Smooth muscle cell (in vitro differentiated cells): ENCODE measurements at regions not wholly inside any gene's neighbourhood (a gene's known extent, or its start where the extent isn't known, plus 50 kb on each side); places are given as distances from the start of the nearest gene placed in this dataset.

Source experiments
- DNase-seq: peaks from one replicate; lab custom pipeline; 2025; ENCODE audit not compliant: unreplicated experiment; lab: John Stamatoyannopoulos, UW
- H2AFZ ChIP-seq: fragments of 200-600 bp; sonication (generic); 2 replicates; pipeline ENCODE4 v1.6.0; 2016; ENCODE audit warnings: antibody characterized with exemption, low read depth, mild to moderate bottlenecking
- H3F3A ChIP-seq: fragments of 200-600 bp; sonication (generic); 2 replicates; pipeline ENCODE4 v1.6.0; 2017; ENCODE audit warnings: antibody characterized with exemption, low read depth
- H3K27ac ChIP-seq: fragments of 200-600 bp; sonication (generic); 2 replicates; pipeline ENCODE4 v1.5.1; 2016; ENCODE audit warnings: low read depth, mild to moderate bottlenecking
- H3K27me3 ChIP-seq: fragments of 200-600 bp; sonication (generic); 2 replicates; pipeline ENCODE4 v1.6.1; 2016; ENCODE audit warnings: low read depth, mild to moderate bottlenecking
- H3K36me3 ChIP-seq: fragments of 200-600 bp; sonication (generic); 2 replicates; pipeline ENCODE4 v1.5.1; 2016; ENCODE audit warnings: low read depth
- H3K4me1 ChIP-seq: fragments of 200-600 bp; sonication (generic); 2 replicates; pipeline ENCODE4 v1.5.1; 2016; ENCODE audit warnings: low read depth
- H3K4me2 ChIP-seq: fragments of 200-600 bp; sonication (generic); 2 replicates; pipeline ENCODE4 v1.6.0; 2016; ENCODE audit warnings: mild to moderate bottlenecking
- H3K4me3 ChIP-seq: fragments of 200-600 bp; sonication (generic); 2 replicates; pipeline ENCODE4 v1.5.1; 2016; ENCODE audit warnings: mild to moderate bottlenecking
- H3K79me2 ChIP-seq: fragments of 200-600 bp; sonication (generic); 2 replicates; pipeline ENCODE4 v1.6.0; 2016; ENCODE audit warnings: low read depth, mild to moderate bottlenecking
- H3K9ac ChIP-seq: fragments of 200-600 bp; sonication (generic); 2 replicates; pipeline ENCODE4 v1.6.0; 2016; ENCODE audit warnings: low read depth
- H3K9me3 ChIP-seq: fragments of 200-600 bp; sonication (generic); replicated peaks from 2 replicates; pipeline ENCODE4 v1.5.1; 2016; ENCODE audit warnings: low read depth
- H4K20me1 ChIP-seq: fragments of 200-600 bp; sonication (generic); 2 replicates; pipeline ENCODE4 v1.6.0; 2016; ENCODE audit warnings: low read depth
- WGBS: methylation state at CpG from one replicate; pipeline ENCODE4 v1.1.7; 2016; ENCODE audit warnings: low lambda C conversion rate; 5-methylcytosine and 5-hydroxymethylcytosine counted together
- TF ChIP-seq, protein P1 (sequence below): fragments of 200-600 bp; sonication (generic); IDR thresholded peaks from 2 replicates; pipeline ENCODE4 v1.5.1; 2017; ENCODE audit warnings: borderline replicate concordance, mild to moderate bottlenecking, antibody characterized with exemption; ENCODE audit not compliant: insufficient read depth, poor library complexity, severe bottlenecking

DNA sequence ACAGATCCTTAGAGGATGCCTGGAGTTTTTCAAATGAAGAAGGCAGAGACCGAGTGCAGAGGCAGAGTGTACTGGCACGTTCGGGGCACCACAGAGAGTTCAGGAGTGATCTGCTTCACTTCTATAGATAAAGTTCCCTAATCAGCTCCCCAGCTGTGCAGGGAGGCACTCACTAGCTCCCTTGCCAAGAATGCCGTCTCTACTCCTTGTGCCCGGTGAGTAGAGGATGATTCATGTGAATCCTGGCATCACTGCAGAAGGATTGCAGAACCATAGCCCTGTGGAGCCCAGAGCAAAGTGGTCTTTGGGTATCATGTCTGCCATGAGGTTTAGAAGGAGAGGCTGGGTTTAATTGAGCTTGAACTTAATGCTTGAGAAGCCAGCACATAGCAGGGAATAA lies 510.1 kb upstream of the RAB6C start:
- Histone ChIP-seq H3K9ac (no peak overlapping the region), H3K4me1 (no peaks in the 10 kb centered on the region), H3K4me2 (no peak overlapping the region), H3K9me3 (no peaks in the 10 kb centered on the region), H3K36me3 (no peaks in the 10 kb centered on the region), H4K20me1 (no peaks in the 10 kb centered on the region), H3K27ac (no peak overlapping the region), H3K4me3 (no peak overlapping the region), H3F3A (no peaks in the 10 kb centered on the region), H3K27me3 (peaks cover 7% of the 10 kb centered on the region), H2AFZ (no peak overlapping the region), H3K79me2 (no peaks in the 10 kb centered on the region)
- TF ChIP-seq, protein P1, sequence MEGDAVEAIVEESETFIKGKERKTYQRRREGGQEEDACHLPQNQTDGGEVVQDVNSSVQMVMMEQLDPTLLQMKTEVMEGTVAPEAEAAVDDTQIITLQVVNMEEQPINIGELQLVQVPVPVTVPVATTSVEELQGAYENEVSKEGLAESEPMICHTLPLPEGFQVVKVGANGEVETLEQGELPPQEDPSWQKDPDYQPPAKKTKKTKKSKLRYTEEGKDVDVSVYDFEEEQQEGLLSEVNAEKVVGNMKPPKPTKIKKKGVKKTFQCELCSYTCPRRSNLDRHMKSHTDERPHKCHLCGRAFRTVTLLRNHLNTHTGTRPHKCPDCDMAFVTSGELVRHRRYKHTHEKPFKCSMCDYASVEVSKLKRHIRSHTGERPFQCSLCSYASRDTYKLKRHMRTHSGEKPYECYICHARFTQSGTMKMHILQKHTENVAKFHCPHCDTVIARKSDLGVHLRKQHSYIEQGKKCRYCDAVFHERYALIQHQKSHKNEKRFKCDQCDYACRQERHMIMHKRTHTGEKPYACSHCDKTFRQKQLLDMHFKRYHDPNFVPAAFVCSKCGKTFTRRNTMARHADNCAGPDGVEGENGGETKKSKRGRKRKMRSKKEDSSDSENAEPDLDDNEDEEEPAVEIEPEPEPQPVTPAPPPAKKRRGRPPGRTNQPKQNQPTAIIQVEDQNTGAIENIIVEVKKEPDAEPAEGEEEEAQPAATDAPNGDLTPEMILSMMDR = no peak
- 78% methylated on average over 5 of the region's 5 CpGs for WGBS
- DNase-seq = no peak

DNA sequence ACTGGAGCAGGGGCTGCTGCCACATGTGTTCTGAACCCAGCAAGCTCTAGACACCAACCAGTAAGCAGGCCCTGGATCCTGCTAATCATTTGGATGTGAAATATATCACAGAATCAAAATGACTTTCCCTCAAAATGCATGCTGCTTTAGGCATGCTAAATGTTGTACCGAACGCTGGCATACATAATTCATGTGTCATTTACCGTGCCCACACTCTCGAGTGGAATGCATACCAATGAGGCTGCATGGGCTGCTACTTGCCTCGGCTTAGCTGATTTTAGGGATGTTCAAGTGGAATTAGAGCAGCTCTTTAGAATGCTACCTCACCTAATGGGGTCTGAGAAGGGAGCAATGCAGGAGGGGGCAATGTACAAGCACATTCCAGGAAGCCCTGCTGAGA lies 509.6 kb upstream of the RAB6C start:
- Histone ChIP-seq H4K20me1 (no peaks in the 10 kb centered on the region), H3K4me3 (no peak overlapping the region), H3K4me2 (no peak overlapping the region), H3K36me3 (no peaks in the 10 kb centered on the region), H3K27me3 (peaks cover 7% of the 10 kb centered on the region), H3K9ac (no peak overlapping the region), H3K79me2 (no peaks in the 10 kb centered on the region), H3K9me3 (no peaks in the 10 kb centered on the region), H2AFZ (no peak overlapping the region), H3K27ac (no peak overlapping the region), H3K4me1 (no peaks in the 10 kb centered on the region), H3F3A (no peaks in the 10 kb centered on the region)
- no peak for DNase-seq
- WGBS = 88% methylated on average over 5 of the region's 5 CpGs
- TF ChIP-seq, protein P1 = no peak

DNA sequence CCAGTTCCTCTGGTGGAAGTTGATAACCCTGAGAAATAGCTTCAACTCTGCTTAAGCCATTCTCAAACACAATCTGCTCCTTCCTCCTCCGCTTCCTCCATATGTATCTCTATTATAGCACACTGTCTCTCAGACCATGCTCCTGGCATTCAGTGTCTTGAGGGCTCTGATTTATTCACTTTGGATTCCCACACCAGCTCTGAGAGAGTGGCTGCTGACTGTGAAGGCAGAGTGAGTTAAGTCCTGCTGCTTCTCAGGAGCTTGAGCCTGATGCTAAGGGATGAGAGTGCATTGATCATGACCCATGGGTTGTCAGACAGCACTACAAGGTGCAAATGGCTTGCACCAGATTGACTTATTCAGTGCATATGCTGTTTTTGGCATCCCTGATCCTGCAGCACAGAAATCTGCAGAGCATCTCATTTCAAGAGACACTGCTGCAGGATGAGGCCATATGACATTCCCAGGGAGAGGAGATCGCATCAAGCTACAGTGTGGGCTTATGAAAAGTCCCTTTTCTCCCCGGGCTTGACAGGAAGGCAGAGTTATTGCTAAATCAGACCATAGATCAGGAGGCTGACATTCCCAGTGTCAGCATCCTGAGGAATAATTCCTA lies 500.5 kb upstream of the RAB6C start:
- no peaks in the 10 kb centered on the region for H4K20me1 ChIP-seq
- TF ChIP-seq, protein P1 = no peak
- no peak overlapping the region for H2AFZ ChIP-seq
- H3K79me2 ChIP-seq = no peaks in the 10 kb centered on the region
- H3K36me3 ChIP-seq = no peaks in the 10 kb centered on the region
- H3K9me3 ChIP-seq = no peaks in the 10 kb centered on the region
- no peak overlapping the region for H3K9ac ChIP-seq
- H3K27ac ChIP-seq = no peak overlapping the region
- H3K4me2 ChIP-seq = no peak overlapping the region
- H3K4me3 ChIP-seq = no peak overlapping the region
- H3F3A ChIP-seq = no peaks in the 10 kb centered on the region
- WGBS = 81% methylated on average over 3 of the region's 3 CpGs
- peaks cover 9% of the 10 kb centered on the region for H3K27me3 ChIP-seq
- no peaks in the 10 kb centered on the region for H3K4me1 ChIP-seq
- DNase-seq = no peak

DNA sequence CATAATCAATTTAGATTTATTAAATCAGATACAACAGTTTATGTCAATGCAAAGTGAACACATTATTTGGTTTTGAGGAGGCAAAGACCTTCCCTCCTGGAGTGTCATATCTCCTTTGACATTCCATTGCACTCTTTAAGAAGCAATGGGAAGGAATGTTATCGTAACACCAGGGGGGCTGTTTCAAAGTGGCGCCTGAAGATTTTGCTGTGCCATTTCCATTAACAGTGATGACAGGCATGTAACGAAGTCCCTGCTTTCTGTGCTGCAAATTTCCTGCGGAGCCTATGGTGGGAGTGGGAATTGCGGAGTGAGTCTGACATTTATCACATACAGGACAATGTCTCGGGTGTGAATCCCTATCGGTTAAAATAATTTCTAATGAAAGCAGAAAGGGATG lies 499.6 kb upstream of the RAB6C start:
- no peaks in the 10 kb centered on the region for H3K4me1 ChIP-seq
- H3K36me3 ChIP-seq = no peaks in the 10 kb centered on the region
- no peaks in the 10 kb centered on the region for H4K20me1 ChIP-seq
- 49% methylated on average over 7 of the region's 7 CpGs for WGBS
- TF ChIP-seq, protein P1 = no peak
- H3K4me2 ChIP-seq = no peak overlapping the region
- peaks cover 5% of the 10 kb centered on the region for H3K27me3 ChIP-seq
- no peak for DNase-seq
- H3K9ac ChIP-seq = no peak overlapping the region
- no peaks in the 10 kb centered on the region for H3K79me2 ChIP-seq
- H3K9me3 ChIP-seq = no peaks in the 10 kb centered on the region
- no peak overlapping the region for H2AFZ ChIP-seq
- H3K4me3 ChIP-seq = no peak overlapping the region
- no peaks in the 10 kb centered on the region for H3F3A ChIP-seq
- no peak overlapping the region for H3K27ac ChIP-seq
